Midbrain (tissue), 1 donor: ENCODE measurements at regions not wholly inside any gene's neighbourhood (a gene's known extent, or its start where the extent isn't known, plus 50 kb on each side); places are given as distances from the start of the nearest gene placed in this dataset.
A peak's percentile ranks its signal among the peaks of the same experiment; 100 is the strongest.
"Not testable (repeated sequence)": the region's sequence is repeated elsewhere in the genome, so short reads cannot be mapped to it uniquely, and the experiment has no call there.

Experiments
- DNase-seq: peaks from one replicate; lab custom pipeline; 2025; lab: John Stamatoyannopoulos, UW

DNA sequence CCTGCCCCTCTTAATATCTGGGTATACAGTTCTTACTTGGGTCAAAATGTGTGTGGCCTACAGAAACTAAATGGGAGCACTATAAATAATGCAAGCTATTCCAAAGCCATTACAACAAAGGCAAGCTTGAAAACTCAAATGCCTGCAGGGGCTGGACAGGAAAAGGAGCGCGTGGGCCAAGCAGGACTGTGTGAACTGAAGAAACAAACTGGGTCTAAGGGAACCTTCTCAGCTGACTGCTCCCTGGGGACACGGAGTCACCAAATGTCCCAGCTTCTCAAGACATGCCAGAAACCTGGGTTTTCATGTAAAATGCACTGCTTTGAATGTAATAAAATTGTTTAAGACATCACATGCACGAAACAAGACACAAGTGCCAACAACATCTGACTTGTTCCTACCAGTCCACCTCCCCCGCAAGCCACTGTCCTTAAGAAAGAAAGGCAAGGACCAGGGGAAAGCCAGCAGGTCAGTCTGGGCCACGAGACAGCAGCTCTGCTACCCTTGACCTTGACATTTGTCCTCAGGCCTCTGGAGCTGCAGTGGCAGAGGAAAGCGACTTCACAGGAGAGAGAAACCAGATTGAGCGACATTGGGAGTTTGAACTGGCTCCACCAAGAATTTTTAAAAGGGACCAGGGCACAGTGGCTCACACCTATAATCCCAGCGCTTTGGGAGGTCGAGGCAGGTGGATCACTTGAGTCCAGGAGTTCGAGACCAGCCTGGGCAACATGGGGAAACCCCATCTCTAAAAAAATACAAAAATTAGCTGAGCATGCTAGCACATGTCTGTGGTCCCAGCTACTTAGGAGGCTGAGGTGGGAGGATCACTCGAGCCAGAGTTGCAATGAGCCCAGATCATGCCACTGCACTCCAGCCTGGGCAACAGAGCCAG lies 89.7 kb upstream of the SH3BP4 start:
- DNase-seq = peak; percentile 60

DNA sequence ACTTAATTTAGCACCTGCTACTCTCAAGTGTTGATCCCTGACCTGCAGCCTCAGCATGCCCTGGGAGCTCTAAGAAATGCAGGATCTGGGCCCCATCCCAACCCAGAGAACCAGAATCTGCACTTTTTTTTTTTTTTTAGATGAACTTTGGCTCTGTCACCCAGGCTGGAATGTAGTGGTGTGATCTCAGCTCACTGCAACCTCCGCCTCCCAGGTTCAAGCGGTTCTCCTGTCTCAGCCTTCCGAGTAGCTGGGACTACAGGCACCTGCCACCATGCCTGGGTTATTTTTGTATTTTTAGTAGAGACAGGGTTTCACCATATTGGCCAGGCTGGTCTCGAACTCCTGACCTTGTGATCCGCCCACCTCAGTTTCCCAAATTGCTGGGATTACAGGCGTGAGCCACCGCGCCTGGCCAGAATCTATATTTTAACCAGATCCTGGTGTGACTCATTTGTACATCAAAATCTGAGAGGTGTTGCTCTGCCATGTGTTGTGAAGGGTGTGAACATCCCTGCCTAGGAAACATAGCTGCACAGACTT lies 92.4 kb upstream of the SH3BP4 start:
- not testable (repeated sequence) for DNase-seq

DNA sequence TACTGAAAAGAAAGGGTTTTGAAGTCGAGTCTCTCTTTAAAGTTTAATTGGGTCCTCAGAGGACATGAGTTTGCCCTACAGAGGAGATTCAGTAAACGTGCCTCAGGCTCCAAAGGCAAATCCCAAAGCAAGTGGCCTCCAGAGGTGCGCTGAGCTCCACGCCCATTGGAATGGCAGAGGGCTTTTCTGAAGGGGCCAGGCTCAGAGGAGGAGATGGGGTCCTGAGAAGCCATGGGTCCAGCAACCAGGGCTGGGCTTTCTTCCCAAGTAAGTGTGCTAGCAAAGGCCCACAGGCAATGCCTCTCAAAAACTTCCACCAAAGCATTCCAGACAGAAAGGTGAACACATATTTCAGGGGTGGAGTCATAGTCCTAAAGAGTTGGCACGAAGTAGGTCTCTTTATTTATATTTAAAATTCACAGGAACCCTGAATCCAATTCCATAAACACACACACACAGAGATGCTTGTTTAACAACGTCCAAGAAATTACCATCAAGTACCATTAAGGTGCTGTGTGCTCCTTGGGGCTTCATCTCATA lies 93.0 kb upstream of the SH3BP4 start:
- DNase-seq = no peak

DNA sequence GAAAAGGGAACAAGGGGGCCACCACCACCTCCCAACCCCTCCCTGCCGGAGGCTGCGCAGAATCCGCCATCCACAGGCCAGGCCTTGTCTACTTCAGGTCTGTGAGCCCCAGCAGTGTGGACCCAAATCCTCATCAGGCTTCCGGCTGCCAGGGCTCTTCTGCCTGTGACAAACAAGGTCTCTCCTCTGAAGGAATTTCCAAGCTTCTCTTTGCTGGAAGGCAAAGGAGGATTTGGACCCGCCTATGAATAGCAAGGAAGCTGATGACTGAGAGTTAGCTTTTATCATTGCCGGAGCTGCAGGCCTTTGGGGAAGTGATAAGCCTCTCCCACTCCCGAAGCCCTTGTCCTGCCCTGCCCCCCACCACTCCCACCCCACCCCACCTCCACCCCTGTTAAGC lies 93.7 kb upstream of the SH3BP4 start:
- DNase-seq = no peak

DNA sequence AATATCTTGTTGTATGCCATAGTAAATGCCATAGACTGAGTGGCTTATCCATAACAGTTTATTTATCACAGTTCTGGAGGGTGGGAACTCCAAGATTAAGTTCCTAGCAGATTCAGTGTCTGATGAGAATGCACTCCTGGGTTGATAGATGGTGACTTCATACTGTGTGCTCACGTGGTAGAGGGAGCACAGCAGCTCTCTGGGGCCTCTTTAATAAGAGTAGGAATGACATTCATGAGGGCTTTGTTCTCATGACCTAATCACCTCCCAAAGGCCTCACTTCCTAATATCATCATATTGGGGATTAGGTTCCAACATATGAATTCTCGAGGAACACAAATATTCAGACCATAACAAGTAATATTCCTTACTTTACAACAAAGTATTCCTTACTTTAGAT lies 98.1 kb upstream of the SH3BP4 start:
- DNase-seq = no peak

DNA sequence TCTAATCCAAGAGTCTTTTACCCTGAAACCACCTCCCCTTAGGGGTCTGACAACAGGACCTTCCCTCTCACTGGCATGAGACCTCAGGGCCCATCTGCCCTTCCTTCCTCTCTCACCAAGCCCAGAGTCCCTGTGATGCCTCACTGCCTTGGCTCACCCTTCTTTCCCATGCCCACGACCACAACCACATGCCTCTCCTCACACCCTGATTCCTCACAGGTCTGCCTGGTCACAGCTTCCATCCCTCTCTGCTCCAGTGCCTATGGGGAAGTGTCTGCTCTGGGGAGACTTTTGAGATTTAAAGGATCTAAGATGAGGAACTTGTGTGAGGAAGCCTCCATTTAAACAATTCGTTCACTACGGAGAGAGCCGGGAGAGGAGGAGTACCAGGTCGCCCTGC lies 98.9 kb upstream of the SH3BP4 start:
- DNase-seq = no peak

DNA sequence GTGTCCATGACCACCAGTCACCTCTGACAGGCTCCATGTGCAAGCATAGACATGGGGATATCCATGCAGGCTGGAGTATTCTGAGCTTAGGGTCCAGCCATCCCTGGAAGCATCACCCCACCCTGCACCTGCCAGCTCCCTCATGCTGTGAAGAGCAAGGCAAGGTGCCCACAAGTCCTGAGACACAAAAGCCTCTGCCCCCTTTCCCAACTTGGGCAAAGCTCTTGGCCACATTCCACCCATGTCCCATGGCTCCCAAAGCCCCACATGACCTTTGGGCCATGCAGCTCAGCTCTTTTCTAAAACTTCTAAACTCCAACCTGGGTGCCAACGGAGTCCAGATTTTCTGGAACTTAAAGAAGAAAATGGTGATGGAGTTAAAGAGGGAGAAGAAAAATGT lies 99.8 kb upstream of the SH3BP4 start:
- no peak for DNase-seq

DNA sequence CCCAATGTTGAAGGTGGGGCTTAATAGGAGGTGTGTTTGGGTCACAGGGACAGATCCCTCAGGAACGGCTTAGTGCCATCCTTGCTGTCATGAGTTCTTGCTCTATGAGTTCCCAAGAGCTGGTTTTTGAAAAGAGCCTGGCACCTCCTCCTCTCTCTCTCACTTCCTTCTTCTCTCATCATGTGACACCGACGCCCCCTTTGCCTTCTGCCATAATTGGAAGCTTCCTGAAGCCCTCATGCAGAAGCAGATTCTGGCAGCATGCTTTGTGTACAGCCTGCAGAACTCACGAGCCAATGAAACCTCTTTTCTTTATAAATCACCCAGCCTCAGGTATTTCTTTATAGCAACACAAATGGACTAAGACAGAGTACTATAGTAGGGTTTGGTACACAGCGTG lies 100.4 kb upstream of the SH3BP4 start:
- no peak for DNase-seq

DNA sequence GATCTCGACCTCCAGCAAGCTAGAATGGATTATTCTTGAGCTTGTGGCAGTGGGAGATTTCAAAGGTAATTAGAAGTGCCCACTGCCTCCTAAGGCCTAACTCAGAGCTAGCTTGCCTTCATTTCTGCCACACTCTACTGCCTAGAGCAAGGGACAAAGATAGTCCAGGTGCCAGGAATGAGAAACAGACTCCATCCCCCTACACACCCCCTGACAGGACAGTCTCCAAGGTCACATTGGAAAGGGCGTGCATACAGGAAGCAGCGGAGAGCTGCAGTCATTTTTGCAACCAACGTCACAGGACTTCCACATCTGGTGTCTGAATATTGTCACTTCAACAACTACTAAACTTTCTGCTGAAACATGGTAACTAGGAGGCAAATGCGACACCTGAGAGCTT lies 101.0 kb upstream of the SH3BP4 start:
- no peak for DNase-seq

DNA sequence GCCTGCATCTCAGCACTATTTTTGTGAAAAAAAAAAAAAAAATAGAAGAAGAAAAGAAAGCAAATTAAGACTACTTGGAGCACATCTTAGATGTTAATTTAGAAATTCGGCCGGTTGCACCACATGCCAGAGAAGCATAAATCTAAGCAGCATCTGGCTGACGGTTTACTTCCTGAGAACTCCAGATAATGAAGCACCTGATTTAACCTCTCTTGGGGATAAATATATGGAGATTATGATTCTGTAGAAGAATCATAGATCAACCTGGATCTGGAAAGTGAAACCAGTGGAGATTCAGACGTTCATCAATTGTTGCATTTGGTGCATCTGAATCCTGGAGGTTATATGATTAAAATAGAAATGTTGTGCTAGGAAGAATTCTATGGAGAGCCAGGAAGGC lies 102.1 kb upstream of the SH3BP4 start:
- DNase-seq = no peak

DNA sequence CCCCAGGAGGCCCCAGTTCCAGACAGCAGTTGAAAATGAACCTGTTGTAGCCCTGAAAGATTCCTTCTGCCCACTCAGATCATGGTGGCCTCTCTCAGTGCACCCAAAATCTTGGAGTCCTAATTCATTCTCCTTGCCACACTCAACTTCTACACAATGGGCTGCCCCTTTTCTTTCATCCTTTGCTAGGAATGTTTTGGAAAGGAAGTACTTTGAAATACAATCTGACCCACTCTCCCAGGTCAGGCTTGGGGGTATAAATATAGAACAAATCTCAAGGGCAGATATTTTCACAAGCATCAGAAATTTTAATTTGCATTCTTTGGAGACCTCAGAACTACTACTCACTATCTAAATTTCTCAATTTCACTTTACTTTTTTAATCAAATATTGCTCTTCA lies 103.2 kb upstream of the SH3BP4 start:
- DNase-seq = no peak

DNA sequence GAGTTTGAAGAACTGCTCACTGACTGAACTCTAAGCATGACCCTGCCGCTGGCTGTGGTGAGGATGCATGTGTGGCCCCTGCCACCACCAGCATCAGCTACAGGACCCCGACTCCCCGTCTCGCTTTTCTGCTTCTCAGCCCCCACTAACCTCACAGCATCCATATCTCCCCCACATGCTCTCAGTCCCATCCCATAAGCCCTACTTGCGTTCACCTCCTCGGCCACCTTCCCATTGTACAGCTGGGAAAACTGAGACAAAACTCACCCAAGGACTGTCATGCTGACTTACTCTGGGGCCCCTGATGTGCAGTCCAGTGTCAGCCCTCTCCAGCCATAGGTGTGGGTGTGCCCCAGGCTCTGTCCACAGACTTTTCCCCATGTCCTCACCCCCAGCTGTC lies 104.2 kb upstream of the SH3BP4 start:
- DNase-seq = no peak

DNA sequence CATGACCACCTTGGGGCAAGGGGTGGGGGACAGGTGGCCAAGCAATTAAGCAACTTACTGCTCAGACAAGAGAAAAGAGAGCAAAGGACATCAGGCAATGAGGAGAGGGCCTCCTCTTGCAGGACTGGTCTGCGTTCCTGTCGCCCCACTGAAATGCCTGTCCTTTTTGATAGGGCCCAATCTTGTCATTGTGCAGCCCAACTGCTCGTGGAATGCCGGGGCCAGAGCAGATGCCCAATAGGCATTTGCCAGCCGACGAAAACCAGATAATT lies 104.5 kb upstream of the SH3BP4 start:
- no peak for DNase-seq

DNA sequence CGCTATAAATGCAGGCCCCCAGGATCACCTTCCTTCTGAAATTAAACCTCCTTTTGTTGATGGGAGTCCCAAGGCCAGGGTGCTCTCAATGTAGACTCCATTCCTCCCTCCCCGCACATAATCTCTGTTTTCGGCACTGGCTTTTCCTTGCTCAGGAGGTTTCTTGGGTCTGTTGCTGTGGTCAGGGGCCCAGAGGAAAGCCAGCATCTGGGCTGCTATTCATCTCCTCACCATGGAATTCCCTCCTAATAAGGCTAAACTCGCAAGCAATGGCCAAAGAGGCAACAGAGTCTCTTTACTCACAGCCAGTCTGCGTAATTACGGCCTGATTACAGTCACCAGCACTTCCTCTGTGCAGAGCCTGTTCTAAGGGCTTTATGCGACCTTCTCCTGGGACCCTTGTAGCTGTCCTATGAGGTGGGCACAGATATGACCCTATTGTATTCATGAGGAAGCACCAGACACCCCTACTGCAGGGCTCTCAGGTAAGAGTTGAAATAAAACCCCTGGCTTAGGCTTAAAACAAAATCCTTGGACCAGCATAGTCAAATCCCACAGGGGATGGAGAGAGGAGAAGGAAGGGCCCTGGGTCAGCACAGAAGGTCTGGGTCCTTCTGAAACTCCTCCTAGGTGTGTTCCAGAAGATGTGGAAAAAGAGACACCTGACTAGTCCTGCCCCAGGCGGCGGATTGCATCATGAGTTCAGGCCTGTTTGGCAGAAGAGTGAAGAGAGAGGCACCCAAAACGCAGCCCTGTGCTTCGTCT lies 105.0 kb upstream of the SH3BP4 start:
- DNase-seq = no peak

DNA sequence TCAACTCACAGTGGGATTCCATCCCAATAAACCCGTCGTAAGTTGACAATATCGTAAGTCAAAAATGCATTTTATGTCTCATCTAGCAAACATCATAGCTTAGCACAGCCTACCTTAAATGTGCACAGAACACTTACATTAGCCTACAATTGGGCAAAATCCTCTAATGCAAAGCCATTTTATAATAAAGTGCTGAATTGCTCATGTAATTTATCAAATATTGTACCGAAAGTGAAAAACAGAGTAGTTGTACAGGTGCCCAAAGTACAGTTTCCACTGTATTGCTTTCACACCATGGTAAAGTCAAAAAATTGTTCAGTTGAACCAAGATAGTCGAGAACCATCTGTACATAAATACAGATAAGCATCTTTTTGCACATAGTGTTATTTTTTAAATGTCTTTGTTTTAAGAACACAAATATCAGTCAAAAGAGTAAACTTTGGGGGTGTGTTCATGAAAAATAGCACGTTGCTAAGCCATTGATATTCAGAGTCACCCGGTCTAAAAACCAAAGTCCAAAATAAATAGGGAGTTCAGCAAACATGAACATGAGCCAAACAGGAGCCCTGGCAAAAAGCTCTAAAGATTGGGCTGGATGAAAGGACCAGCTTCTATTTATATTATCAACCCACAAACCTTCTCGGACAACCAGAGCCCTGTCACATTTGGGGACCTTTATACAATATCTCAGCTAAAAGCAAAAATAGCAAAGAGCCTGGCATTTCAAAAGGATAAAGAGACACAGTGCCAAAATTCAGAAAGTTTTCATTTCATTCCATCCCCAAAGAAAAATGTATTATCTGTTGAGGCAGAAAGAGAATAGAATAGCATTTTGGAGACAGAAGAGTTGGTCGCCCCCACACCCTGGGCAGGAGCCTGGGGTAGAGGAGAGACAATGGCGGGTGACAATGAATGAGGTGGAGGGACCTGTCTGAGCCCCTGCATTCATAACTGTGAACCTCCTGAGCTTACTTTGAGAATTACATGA lies 105.9 kb upstream of the SH3BP4 start:
- DNase-seq = no peak

DNA sequence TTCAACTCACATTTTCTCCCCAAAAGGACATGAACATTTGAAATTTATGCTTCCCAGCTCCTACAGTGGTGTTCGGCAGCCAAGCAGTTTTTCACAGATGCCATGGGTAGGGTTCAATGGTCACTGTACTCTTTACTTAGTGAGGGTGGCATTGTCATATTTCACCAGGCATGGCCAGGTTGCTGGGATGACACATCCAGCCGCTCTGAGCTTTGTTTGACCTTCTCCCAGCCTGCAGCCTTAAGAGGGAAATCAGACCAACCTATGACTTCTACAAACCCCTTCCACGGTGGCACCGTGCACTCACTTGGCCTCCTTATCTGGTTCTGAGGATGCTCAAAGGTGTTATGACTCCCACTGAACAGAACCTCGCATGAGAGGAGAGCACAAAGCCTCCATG lies 108.4 kb upstream of the SH3BP4 start:
- DNase-seq = no peak

DNA sequence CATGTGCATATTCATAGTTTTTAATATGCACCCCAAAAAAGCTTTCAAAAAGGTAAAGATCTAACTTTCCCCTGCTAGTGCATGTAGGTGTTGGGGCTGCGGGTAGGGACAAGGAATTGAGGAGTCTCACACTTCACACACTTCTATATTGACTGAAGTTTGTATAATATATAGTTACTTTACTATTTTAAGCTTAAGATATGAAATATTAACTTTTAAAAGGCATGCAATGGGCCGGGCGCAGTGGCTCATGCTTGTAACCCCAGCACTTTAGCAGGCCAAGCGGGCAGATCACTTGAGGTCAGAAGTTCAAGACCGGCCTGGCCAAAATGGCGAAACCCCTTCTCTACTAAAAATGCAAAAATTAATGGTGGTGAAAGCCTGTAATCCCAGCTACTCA lies 109.1 kb upstream of the SH3BP4 start:
- no peak for DNase-seq

DNA sequence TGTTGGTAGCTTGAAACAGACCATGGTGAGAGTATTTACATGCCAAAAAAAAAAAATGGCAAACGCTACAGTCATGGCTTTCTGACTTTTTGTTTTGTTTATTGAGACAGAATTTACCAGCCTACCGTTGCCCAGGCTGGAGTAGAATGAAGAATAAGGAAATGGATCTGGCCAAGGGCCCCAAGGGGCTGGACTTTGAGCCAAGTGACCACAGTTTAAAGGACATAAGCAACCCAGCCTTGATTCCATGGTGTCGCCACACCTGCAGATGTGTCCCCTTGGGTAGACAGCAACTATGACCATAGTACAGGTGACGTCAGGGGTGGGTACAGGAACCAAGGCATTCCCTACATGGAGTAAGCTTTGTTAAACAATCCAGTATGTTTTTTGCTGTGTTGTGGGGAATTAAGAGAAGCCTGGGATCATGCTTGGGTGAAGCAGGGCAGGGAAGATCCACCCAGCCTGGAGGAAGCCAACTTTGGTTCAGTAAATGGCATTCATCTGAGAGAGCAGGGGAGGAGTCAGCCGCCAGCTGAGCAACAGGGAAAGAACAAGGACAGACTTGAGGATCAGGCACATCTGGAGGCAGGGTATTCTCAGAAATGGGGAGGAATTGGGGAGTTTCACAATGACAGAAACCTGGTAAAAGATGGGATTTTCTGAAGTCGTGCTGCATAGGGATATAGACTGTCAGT lies 110.3 kb upstream of the SH3BP4 start:
- no peak for DNase-seq

DNA sequence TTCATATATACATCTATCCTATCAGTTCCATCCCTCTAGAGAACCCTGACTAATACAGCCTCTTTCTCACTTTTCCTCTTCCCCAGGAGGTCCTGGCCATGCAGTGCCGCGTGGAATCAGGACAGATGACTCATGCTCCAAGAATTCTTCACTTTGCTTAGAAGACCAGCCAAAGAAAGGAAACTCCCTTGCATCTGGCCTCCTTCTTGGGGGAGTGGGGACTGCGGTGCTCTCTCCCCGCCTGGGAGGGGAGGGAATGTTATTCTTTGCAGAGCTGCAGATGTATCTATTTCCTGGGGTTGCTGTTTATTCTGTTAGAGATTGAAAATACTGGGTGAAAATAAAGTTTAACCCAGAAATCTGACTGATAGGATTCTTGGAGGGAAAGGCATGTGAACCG lies 111.5 kb upstream of the SH3BP4 start:
- no peak for DNase-seq

DNA sequence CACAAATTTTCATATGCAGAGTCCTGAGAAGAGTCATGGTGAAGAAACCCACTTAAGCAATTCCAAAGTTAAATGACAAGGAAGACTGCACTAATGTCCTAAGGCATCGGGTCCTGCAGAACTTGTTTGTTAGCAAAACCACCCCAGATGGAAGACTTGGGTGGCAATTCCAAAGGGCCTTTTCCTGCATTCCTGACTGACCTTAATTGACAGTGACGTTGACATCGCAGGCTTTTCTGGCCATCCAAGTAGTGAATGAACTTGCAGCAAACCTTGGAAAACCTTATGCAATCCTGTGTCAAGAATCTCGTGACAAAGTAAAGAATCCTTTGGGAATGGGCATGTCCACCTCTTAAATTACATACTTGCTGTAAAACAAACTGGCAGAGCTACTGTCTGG lies 112.5 kb upstream of the SH3BP4 start:
- DNase-seq = no peak

DNA sequence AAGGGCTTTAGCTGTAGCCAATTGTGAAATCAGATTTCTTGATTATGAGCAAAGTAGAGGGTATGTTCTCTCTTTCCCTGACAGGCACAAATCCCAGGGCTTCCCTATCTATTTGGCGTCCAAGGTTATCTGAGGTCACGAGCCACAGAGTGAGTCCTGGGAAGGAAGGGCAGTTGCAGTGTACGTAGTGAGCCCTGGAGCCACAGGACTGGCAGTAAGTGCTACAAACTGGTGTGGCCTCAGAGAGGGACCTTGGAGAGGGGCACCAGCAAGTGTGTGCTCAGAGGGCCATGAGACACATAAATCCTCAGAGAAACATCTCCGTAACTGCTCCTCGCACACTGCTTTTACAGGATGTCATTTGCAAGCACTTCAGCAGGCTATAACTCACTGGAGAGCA lies 115.5 kb upstream of the SH3BP4 start:
- no peak for DNase-seq
